AG09319 (cell line): ENCODE measurements at regions not wholly inside any gene's neighbourhood (a gene's known extent, or its start where the extent isn't known, plus 50 kb on each side); places are given as distances from the start of the nearest gene placed in this dataset.

Source experiments
- DNase-seq: peaks from one replicate; pipeline ENCODE4 v3.0.0-alpha.2; 2010; ENCODE audit warnings: low read depth; ENCODE audit errors: extremely low read depth
- CTCF ChIP-seq: IDR thresholded peaks from 2 replicates; pipeline ENCODE4 v1.5.1; 2011; ENCODE audit warnings: low read depth, mild to moderate bottlenecking, inconsistent platforms, low read length, moderate library complexity

- TF ChIP-seq CTCF, result no peak
- DNase-seq, result no peak
Observed at GRCh38 chr3:182729903-182730674, 63.2 kb upstream of the ATP11B start.

GRCh38 chr3:182730675-182731042 lies 62.6 kb upstream of the ATP11B start:
- DNase-seq, result no peak
- TF ChIP-seq CTCF, result no peak

GRCh38 chr3:182731764-182732163 lies 61.5 kb upstream of the ATP11B start:
- no peak for TF ChIP-seq CTCF
- no peak for DNase-seq

GRCh38 chr3:182732232-182733015 lies 60.9 kb upstream of the ATP11B start:
- TF ChIP-seq CTCF, result no peak
- no peak for DNase-seq

- peak; percentile 4 for DNase-seq
- TF ChIP-seq CTCF, result no peak
Observed at GRCh38 chr3:182735672-182736071, 57.6 kb upstream of the ATP11B start.

GRCh38 chr3:182737825-182738224 lies 55.5 kb upstream of the ATP11B start:
- no peak for DNase-seq
- TF ChIP-seq CTCF, result no peak

GRCh38 chr3:182738583-182739411 lies 54.5 kb upstream of the ATP11B start:
- DNase-seq, result no peak
- no peak for TF ChIP-seq CTCF
